Activated T-cell treated with anti-CD3 and anti-CD28 coated beads, Interleukin-2, amount 50 U/mL, for 72 hours (primary cell): ENCODE measurements at regions not wholly inside any gene's neighbourhood (a gene's known extent, or its start where the extent isn't known, plus 50 kb on each side); places are given as distances from the start of the nearest gene placed in this dataset.
A peak's percentile ranks its signal among the peaks of the same experiment; 100 is the strongest.

ENCODE experiments used
- ATAC-seq, 2 donors: fragments of 150-1000 bp; cut with Tn5 transposase; replicated peaks in 1 of 2; 2 replicates each; pipeline ENCODE4 v1.10.0; 2021; ENCODE audit warnings: moderate library complexity in 2 of 2, mild to moderate bottlenecking in 1 of 2
- DNase-seq, 2 donors: peaks; one replicate each; pipeline ENCODE4 v3.0.0; 2021 to 2022; ENCODE audit warnings: mixed read lengths in 1 of 2
- H3K27ac Mint-ChIP-seq: one replicate; pipeline ENCODE4 v1.8.0; 2022; ENCODE audit warnings: mild to moderate bottlenecking, moderate library complexity, mixed read lengths
- H3K27me3 Mint-ChIP-seq: one replicate; pipeline ENCODE4 v1.8.0; 2022; ENCODE audit warnings: low read depth, mixed read lengths
- H3K36me3 Mint-ChIP-seq, 2 donors: one replicate each; pipeline ENCODE4 v1.8.0; 2022; ENCODE audit warnings: mixed read lengths in 2 of 2, mild to moderate bottlenecking in 1 of 2; ENCODE audit not compliant: insufficient read depth in 2 of 2
- H3K4me1 Mint-ChIP-seq: one replicate; pipeline ENCODE4 v1.8.0; 2022; ENCODE audit warnings: low read depth, mixed read lengths
- H3K4me3 Mint-ChIP-seq, 2 donors: one replicate each; pipeline ENCODE4 v1.8.0; 2022; ENCODE audit warnings: mild to moderate bottlenecking in 2 of 2, mixed read lengths in 2 of 2, moderate library complexity in 2 of 2
- H3K9me3 Mint-ChIP-seq, 2 donors: one replicate each; pipeline ENCODE4 v1.8.0; 2022; ENCODE audit warnings: mixed read lengths in 2 of 2

DNA sequence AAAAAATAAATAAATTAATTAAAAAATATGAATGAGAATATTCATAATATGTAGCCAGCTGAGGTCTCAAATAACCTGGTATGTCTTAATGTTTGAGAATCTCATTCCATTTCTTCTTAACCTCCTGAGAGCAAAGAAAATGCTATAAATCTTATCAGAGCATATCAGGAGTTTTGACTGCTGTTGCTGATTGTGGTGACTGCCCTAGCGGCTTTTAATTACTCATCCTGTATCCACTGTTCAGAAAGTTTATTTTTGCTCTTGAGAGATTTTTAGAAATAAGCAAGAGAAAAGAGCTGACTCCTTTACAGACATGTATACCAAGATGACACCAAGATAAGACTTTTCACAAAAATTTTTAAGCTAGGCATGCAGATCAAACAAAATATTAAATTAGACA lies 454.8 kb upstream of the CBLB start:
- Mint-ChIP-seq H3K4me3 (no peak overlapping the region), H3K36me3 (peaks cover 23 to 39% of the 10 kb centered on the region in 2 donors), H3K9me3 (peaks cover 21 to 22% of the 10 kb centered on the region in 2 donors), H3K27ac (no peak overlapping the region), H3K27me3 (no peaks in the 10 kb centered on the region), H3K4me1 (peaks cover 21% of the 10 kb centered on the region)
- no peak for ATAC-seq
- DNase-seq: no peak

GRCh38 chr3:106326941-106327695 lies 458.3 kb upstream of the CBLB start:
- H3K36me3 Mint-ChIP-seq: peaks cover 21 to 26% of the 10 kb centered on the region in 2 donors
- H3K4me1 Mint-ChIP-seq: peaks cover 44% of the 10 kb centered on the region
- H3K9me3 Mint-ChIP-seq: peaks cover 12 to 14% of the 10 kb centered on the region in 2 donors
- H3K27me3 Mint-ChIP-seq: no peaks in the 10 kb centered on the region
- peak overlapping the region; percentile 0 to 19 for H3K4me3 Mint-ChIP-seq
- peak overlapping the region; percentile 1 for H3K27ac Mint-ChIP-seq
- no peak for DNase-seq
- ATAC-seq: no peak

DNA sequence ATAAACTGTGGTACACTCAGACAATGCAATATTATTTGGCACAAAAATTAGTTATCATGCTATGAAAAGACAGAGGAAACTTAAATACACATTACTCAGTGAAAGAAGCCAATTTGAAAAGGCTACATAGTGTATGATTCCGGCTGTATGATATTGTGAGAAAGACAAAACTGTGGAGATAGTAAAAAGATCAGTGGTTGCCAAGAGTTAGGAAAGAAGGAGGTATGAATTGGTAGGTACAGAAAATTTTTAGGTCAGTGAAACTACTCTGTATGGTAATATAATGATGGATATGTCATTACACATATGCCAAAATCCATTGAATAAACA lies 458.8 kb upstream of the CBLB start:
- no peak for DNase-seq
- peaks cover 19 to 21% of the 10 kb centered on the region in 2 donors for H3K36me3 Mint-ChIP-seq
- peak overlapping the region; percentile 1 for H3K27ac Mint-ChIP-seq
- peaks cover 10% of the 10 kb centered on the region in 2 donors for H3K9me3 Mint-ChIP-seq
- H3K4me1 Mint-ChIP-seq: peaks cover 50% of the 10 kb centered on the region
- H3K4me3 Mint-ChIP-seq: peak overlapping the region in 1 of 2 donors; percentile 0
- no peak for ATAC-seq
- no peaks in the 10 kb centered on the region for H3K27me3 Mint-ChIP-seq

DNA sequence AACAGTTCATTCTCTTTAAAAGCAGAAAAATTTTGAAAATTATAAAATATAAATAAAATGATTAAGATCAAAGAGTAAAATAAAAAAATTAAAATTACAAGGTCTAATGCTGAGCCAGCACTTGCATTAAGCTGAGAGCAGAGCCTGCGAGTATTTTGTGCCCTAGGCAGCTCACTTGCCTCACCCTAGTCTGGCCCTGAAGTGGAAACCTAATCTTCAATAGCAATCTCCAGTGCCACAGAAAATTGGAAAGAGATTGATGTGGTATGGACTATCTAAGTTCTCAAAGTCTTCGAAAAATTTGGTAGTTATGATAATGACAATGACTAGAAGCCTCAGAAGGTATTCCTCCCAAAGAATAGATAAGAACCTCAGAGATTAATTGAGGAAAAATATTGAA lies 459.4 kb upstream of the CBLB start:
- Mint-ChIP-seq H3K4me1 (peaks cover 55% of the 10 kb centered on the region), H3K4me3 (no peak overlapping the region), H3K36me3 (peaks cover 18 to 20% of the 10 kb centered on the region in 2 donors), H3K27me3 (no peaks in the 10 kb centered on the region), H3K9me3 (peaks cover 7 to 10% of the 10 kb centered on the region in 2 donors), H3K27ac (no peak overlapping the region)
- DNase-seq (no peak), ATAC-seq (no peak)

- H3K4me1 Mint-ChIP-seq: peaks cover 68% of the 10 kb centered on the region
- no peak overlapping the region for H3K27ac Mint-ChIP-seq
- H3K9me3 Mint-ChIP-seq: peaks cover 5% of the 10 kb centered on the region in 2 donors
- no peaks in the 10 kb centered on the region for H3K27me3 Mint-ChIP-seq
- ATAC-seq (no peak), DNase-seq (no peak)
- no peak overlapping the region for H3K4me3 Mint-ChIP-seq
- H3K36me3 Mint-ChIP-seq: peaks cover 8 to 11% of the 10 kb centered on the region in 2 donors
Observed at GRCh38 chr3:106329521-106329920, 460.7 kb upstream of the CBLB start.

GRCh38 chr3:106331636-106332035 lies 462.8 kb upstream of the CBLB start:
- H3K9me3 Mint-ChIP-seq: no peaks in the 10 kb centered on the region
- H3K4me1 Mint-ChIP-seq: peaks cover 83% of the 10 kb centered on the region
- H3K27ac Mint-ChIP-seq: peak overlapping the region; percentile 82
- no peak for ATAC-seq
- no peaks in the 10 kb centered on the region for H3K27me3 Mint-ChIP-seq
- peaks cover 1 to 2% of the 10 kb centered on the region in 2 donors for H3K36me3 Mint-ChIP-seq
- peak overlapping the region in 1 of 2 donors; percentile 67 for H3K4me3 Mint-ChIP-seq
- no peak for DNase-seq

DNA sequence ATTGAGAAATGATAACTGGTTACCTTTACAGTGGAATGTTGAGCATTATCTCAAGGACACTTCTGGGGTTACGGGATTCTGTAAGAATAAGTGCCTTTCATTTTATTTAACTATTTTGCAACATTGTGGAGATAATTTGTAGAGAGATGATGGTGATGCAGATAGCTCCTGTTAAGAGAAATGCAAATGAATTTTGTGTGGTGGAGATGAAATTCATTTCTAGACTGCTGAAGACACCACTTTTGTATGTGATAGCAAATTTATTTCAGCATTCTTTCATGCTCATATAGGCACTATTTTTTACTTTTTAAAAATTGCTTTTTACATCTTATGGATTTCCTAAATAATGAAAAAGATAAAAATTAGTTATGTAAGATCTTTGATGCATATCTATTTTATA lies 463.3 kb upstream of the CBLB start:
- peaks cover 0 to 1% of the 10 kb centered on the region in 2 donors for H3K36me3 Mint-ChIP-seq
- no peaks in the 10 kb centered on the region for H3K9me3 Mint-ChIP-seq
- peaks cover 83% of the 10 kb centered on the region for H3K4me1 Mint-ChIP-seq
- H3K4me3 Mint-ChIP-seq: peak overlapping the region; percentile 67 to 79
- DNase-seq (no peak), ATAC-seq (no peak)
- H3K27ac Mint-ChIP-seq: peak overlapping the region; percentile 99
- H3K27me3 Mint-ChIP-seq: no peaks in the 10 kb centered on the region

- peak; percentile 67 to 80 for ATAC-seq
Observed at GRCh38 chr3:106332884-106333283, 464.1 kb upstream of the CBLB start.

DNA sequence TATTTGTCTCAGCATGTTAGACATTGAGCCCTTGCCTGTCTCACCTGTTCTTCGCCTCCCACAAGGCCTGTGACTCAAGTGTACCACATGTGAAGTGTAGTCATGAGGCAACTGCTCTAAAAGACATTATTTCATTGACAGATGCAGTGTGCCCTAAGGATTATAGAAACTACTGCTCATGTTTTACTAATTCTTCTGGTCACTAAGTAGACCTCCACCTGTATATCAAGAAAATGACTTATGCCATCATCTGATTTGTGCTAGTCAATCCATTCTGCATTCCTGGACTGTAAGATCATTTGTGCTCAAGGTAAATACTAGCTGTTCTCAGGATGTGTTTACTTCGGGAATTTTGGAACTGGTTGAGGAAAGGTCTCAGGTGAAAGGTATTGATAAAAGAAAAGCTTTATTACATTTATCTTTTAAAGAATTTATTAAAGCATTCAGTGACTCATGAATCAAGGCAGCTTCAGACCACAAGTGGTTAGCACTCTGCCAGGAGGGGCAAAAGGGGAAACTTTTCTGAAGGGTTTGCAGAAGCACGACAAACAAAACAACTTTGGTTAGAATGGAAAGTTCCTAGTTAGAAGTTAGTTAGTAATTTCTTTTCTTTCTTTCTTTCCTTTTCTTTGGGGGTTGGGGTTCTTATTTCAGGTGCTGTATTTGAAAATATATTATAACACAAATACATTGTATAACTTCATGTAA lies 465.3 kb upstream of the CBLB start:
- H3K9me3 Mint-ChIP-seq: no peaks in the 10 kb centered on the region
- peak overlapping the region; percentile 99 for H3K27ac Mint-ChIP-seq
- peak overlapping the region; percentile 79 to 89 for H3K4me3 Mint-ChIP-seq
- ATAC-seq (peak; percentile 76 to 84), DNase-seq (peak; percentile 63 to 79)
- H3K36me3 Mint-ChIP-seq: peaks cover 0 to 2% of the 10 kb centered on the region in 2 donors
- peaks cover 93% of the 10 kb centered on the region for H3K4me1 Mint-ChIP-seq
- no peaks in the 10 kb centered on the region for H3K27me3 Mint-ChIP-seq

More at GRCh38 chr3:106332884-106333283, 464.1 kb upstream of the CBLB start:
- DNase-seq: peak; percentile 77 to 84
- H3K4me3 Mint-ChIP-seq: peak overlapping the region; percentile 74 to 79
- no peaks in the 10 kb centered on the region for H3K36me3 Mint-ChIP-seq
- no peaks in the 10 kb centered on the region for H3K9me3 Mint-ChIP-seq
- peak overlapping the region; percentile 99 for H3K27ac Mint-ChIP-seq
- peaks cover 83% of the 10 kb centered on the region for H3K4me1 Mint-ChIP-seq
- H3K27me3 Mint-ChIP-seq: no peaks in the 10 kb centered on the region

DNA sequence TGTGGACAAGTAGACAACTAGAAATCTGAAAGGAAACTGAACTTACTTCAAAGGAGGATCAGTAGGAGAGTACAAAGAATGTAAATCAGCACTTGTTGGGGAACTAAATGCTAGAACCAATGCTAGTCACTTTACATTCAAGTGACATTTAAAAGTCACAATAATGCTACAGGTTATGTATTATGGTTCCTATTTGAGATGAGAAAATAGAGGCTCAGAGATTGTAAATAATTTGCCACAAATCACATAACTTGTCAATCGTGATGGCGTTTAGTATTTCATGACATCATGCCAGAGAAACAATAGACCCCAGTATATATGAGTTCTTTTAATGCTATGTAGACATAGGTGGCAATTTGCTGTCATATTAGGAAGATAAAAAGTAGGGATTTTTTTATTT lies 467.8 kb upstream of the CBLB start:
- peak overlapping the region; percentile 37 to 79 for H3K4me3 Mint-ChIP-seq
- no peak for DNase-seq
- H3K9me3 Mint-ChIP-seq: no peaks in the 10 kb centered on the region
- no peak for ATAC-seq
- H3K36me3 Mint-ChIP-seq: peaks cover 0 to 2% of the 10 kb centered on the region in 2 donors
- peak overlapping the region; percentile 99 for H3K27ac Mint-ChIP-seq
- peaks cover 87% of the 10 kb centered on the region for H3K4me1 Mint-ChIP-seq
- no peaks in the 10 kb centered on the region for H3K27me3 Mint-ChIP-seq

DNA sequence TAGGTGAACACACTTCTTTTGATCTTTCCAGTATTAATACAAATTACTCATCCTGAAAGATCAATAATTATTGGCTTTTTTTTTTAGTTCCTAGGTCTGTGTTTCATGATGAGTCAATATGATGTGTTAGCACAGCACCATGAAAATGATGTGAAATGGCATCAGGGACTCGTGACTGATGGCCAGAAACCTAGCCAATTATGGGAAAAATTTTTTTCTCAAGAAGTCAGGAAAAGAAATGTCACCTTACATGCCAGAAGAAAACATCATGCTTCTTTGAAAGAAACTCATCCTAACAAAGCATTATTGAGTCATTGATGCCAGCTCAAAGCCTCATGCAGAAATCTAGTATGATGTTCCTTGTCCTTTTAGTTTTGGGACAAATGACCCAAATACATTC lies 468.3 kb upstream of the CBLB start:
- H3K27ac Mint-ChIP-seq: peak overlapping the region; percentile 99

GRCh38 chr3:106338582-106339214 lies 469.9 kb upstream of the CBLB start:
- H3K27ac Mint-ChIP-seq: peak overlapping the region; percentile 99
- DNase-seq (no peak), ATAC-seq (no peak)
- peaks cover 0 to 2% of the 10 kb centered on the region in 2 donors for H3K36me3 Mint-ChIP-seq
- no peaks in the 10 kb centered on the region for H3K27me3 Mint-ChIP-seq
- peaks cover 66% of the 10 kb centered on the region for H3K4me1 Mint-ChIP-seq
- peak overlapping the region; percentile 16 to 37 for H3K4me3 Mint-ChIP-seq
- no peaks in the 10 kb centered on the region for H3K9me3 Mint-ChIP-seq

More for the DNA sequence above, 468.3 kb upstream of the CBLB start:
- H3K4me3 Mint-ChIP-seq: peak overlapping the region; percentile 35 to 37
- ATAC-seq (no peak), DNase-seq (peak in 1 of 2 donors; percentile 20)
- peaks cover 82% of the 10 kb centered on the region for H3K4me1 Mint-ChIP-seq
- H3K9me3 Mint-ChIP-seq: no peaks in the 10 kb centered on the region
- H3K27me3 Mint-ChIP-seq: no peaks in the 10 kb centered on the region
- H3K36me3 Mint-ChIP-seq: peaks cover 0 to 2% of the 10 kb centered on the region in 2 donors

GRCh38 chr3:106339551-106339950 lies 470.7 kb upstream of the CBLB start:
- Mint-ChIP-seq H3K4me1 (peaks cover 57% of the 10 kb centered on the region), H3K27ac (no peak overlapping the region), H3K4me3 (no peak overlapping the region), H3K9me3 (no peaks in the 10 kb centered on the region), H3K27me3 (no peaks in the 10 kb centered on the region), H3K36me3 (peaks cover 0 to 2% of the 10 kb centered on the region in 2 donors)
- ATAC-seq (no peak), DNase-seq (no peak)
